WERI-Rb-1 (cell line): ENCODE measurements at regions not wholly inside any gene's neighbourhood (a gene's known extent, or its start where the extent isn't known, plus 50 kb on each side); places are given as distances from the start of the nearest gene placed in this dataset.

Experiments used
- DNase-seq: peaks from one replicate; pipeline ENCODE4 v3.0.0-alpha.2; 2020
- H3K27ac ChIP-seq: fragments of 250-450 bp; sonication (Bioruptor Pico); 2 replicates; pipeline ENCODE4 v1.5.1; 2020; ENCODE audit warnings: mild to moderate bottlenecking, moderate library complexity
- H3K27me3 ChIP-seq: fragments of 250-450 bp; sonication (Bioruptor Pico); 2 replicates; pipeline ENCODE4 v1.5.1; 2021; ENCODE audit warnings: mild to moderate bottlenecking, low read depth, moderate library complexity; ENCODE audit not compliant: insufficient read depth, severe bottlenecking
- H3K36me3 ChIP-seq: fragments of 250-450 bp; sonication (Bioruptor Pico); 2 replicates; pipeline ENCODE4 v1.5.1; 2020; ENCODE audit warnings: mild to moderate bottlenecking, moderate library complexity
- H3K4me3 ChIP-seq: 2 replicates; pipeline ENCODE4 v1.5.1; 2011; ENCODE audit warnings: low read depth, mild to moderate bottlenecking, control low read depth, low read length
- H3K9me3 ChIP-seq: fragments of 250-450 bp; sonication (Bioruptor Pico); 2 replicates; pipeline ENCODE4 v1.5.1; 2021; ENCODE audit warnings: mild to moderate bottlenecking, moderate library complexity; ENCODE audit not compliant: severe bottlenecking
- CTCF ChIP-seq: IDR thresholded peaks from 2 replicates; pipeline ENCODE4 v1.5.1; 2011; ENCODE audit warnings: low read depth, mild to moderate bottlenecking, control low read depth, inconsistent platforms, low read length

- Histone ChIP-seq H3K27me3 (peaks cover 22% of the 10 kb centered on the region), H3K9me3 (no peaks in the 10 kb centered on the region), H3K27ac (no peak overlapping the region), H3K36me3 (no peaks in the 10 kb centered on the region), H3K4me3 (no peak overlapping the region)
- no peak for TF ChIP-seq CTCF
- no peak for DNase-seq
These were observed 721.1 kb upstream of the TMPRSS15 start for GRCh38 chr21:19124691-19125090.

DNA sequence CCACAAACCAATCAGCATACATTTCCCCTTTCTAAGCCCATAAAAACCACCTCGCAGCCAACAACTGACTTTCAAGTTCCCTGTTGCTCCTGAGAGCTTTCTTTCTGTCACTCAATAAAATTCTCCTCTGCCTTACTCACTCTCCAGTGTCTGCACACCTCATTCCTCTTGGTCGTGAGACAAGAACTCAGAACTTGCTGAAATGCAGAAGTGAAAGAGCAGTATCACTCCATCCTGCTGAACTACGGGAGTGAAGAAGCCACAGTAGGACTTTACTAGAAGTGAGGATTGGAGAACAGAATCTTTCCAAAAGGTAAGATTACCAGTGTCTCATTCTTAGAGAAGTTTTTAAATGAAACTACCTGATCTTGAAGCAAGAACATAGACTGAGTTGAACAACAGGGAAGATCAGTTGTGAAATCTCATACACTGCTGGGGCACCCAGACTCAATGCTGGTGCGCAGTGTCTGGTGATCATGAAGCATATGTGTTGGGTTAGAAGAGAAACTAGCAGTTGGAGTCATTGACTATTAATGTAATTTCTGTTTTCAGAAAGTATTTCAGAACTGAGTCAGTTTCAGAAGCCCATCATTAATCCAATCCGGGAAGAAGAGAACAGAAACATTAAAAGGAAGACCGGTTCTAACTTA, 726.9 kb upstream of the TMPRSS15 start:
- no peaks in the 10 kb centered on the region for H3K36me3 ChIP-seq
- H3K27me3 ChIP-seq = peaks cover 3% of the 10 kb centered on the region
- no peak overlapping the region for H3K27ac ChIP-seq
- no peak for TF ChIP-seq CTCF
- no peak for DNase-seq
- no peaks in the 10 kb centered on the region for H3K9me3 ChIP-seq
- no peak overlapping the region for H3K4me3 ChIP-seq

DNA sequence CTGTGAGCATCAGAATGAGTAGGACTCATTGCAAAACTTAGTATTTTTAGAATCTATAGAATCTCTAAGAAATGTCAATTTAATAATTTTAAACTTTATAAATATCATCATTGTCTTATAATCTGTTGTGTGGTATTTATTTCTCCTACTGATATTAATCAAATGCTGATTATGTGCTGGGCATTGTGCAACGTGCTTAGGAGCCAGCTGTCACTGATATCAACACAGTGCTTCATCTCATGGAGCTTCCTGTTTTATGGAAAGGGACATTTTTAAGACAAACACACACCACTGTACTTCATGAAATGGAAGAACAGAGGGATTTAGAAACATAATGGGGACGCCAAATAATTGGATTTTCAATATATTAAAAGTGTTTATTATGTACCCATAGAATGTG, 737.9 kb upstream of the TMPRSS15 start:
- H3K36me3 ChIP-seq = no peaks in the 10 kb centered on the region
- peaks cover 5% of the 10 kb centered on the region for H3K27me3 ChIP-seq
- H3K27ac ChIP-seq = no peak overlapping the region
- no peak for TF ChIP-seq CTCF
- DNase-seq = no peak
- H3K4me3 ChIP-seq = no peak overlapping the region
- H3K9me3 ChIP-seq = no peaks in the 10 kb centered on the region

- H3K9me3 ChIP-seq = no peaks in the 10 kb centered on the region
- no peak overlapping the region for H3K27ac ChIP-seq
- peaks cover 3% of the 10 kb centered on the region for H3K27me3 ChIP-seq
- TF ChIP-seq CTCF = no peak
- H3K4me3 ChIP-seq = no peak overlapping the region
- no peaks in the 10 kb centered on the region for H3K36me3 ChIP-seq
- no peak for DNase-seq
These were observed 742.2 kb upstream of the TMPRSS15 start for GRCh38 chr21:19145682-19146293.

DNA sequence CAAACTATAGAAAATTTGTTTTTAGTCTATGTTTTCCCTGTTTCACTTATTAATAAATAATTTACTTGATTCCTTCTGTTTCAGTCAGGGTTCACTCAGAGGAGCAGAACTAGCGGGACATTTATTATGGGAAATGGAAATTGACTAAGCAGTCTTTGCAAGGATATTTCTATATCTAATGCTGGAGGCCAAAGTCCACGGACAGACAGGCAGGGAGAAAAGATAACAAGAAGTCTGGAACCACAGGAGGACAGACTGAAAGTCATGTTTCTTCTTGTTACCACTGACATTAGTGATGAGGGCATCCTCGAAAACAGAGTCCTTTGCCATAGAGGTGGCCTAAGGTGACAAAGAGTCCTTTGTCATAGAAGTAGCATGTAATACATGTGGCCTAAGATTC, 744.5 kb upstream of the TMPRSS15 start:
- DNase-seq = no peak
- H3K9me3 ChIP-seq = no peaks in the 10 kb centered on the region

More for the DNA sequence above, 744.5 kb upstream of the TMPRSS15 start:
- TF ChIP-seq CTCF = no peak
- H3K36me3 ChIP-seq = no peaks in the 10 kb centered on the region
- H3K4me3 ChIP-seq = no peak overlapping the region
- H3K27me3 ChIP-seq = peaks cover 3% of the 10 kb centered on the region
- no peak overlapping the region for H3K27ac ChIP-seq
